ENCODE measurements at regions not wholly inside any gene's neighbourhood (a gene's known extent, or its start where the extent isn't known, plus 50 kb on each side); places are given as distances from the start of the nearest gene placed in this dataset.
A peak's percentile ranks its signal among the peaks of the same experiment; 100 is the strongest.
"Not testable (repeated sequence)": the region's sequence is repeated elsewhere in the genome, so short reads cannot be mapped to it uniquely, and the experiment has no call there.

GRCh38 chr3:15989419-15989818 is 185.1 kb upstream of the GALNT15 start:
- DNase-seq (ENCODE audit: low read depth) = peak; percentile 12

- DNase-seq (ENCODE audit: low read depth) = peak; percentile 59
Measured at GRCh38 chr3:15993660-15994059, 180.8 kb upstream of the GALNT15 start.

DNA sequence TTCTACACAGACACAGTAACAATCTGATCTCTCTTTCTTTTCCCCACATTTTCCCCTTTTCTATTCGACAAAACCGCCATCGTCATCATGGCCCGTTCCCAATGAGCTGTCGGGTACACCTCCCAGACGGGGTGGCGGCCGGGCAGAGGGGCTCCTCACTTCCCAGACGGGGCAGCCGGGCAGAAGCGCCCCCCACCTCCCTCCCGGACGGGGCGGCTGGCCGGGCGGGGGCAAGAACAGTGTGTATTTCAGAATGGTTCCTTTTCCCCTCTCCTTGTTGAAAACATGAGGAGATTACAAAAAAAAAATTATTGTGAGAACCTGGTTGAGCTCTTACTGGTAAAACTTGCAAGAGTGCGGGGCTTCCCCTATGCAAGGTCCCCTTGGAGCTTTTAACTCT is 178.0 kb upstream of the GALNT15 start:
- not testable (repeated sequence) for DNase-seq (ENCODE audit: low read depth)

DNA sequence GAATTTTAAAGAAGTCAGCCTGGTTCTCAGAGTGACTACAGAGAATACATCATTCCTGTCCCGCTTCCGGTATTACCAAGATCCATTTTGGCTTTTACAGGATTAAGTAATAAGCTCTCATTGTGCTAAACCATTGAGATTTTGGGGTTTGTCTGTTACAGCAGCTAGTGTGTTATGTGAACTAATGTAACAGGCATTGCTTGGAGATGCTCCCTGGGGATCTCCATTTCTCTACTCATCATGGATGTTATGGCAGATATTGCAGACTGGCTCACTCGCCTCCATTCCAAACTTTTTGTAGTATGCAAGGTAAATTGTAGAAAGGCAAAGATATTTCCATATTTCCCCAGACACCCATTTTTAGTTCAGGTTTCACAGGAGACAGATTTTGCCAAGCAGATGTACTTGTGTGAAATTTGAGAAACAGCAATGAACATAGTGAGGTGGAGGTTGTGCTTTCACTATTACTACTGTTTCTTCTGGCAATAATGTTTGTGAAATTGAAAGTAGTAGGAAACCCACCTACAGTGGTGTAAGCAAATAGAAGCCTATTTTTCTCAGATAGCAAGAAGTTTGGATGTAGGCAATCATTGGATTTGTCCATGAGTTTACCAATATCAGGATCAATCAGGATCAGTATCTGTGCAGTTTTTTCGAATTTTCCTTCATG is 177.1 kb upstream of the GALNT15 start:
- DNase-seq (ENCODE audit: low read depth) = no peak

DNA sequence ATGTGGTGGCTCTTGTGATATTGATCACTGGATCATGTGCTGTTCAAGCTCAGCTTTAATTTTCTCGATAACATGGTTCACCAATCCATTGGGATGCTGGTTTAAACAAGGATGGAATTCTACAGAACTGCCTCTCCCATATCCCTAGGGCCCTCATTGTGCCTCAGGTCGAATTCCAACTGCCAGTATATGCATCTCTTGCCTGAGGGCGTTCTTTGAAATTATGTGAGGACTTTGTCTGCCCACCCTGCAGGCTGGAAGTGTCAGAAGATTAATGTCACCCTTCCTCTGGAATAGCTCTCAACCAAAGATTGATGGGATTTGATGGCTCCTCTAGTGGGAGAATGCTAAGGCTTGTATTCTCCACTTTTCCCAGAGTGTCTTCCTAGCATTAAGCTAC is 175.6 kb upstream of the GALNT15 start:
- no peak for DNase-seq (ENCODE audit: low read depth)

- no peak for DNase-seq (ENCODE audit: low read depth)
Measured at GRCh38 chr3:16004812-16005211, 169.7 kb upstream of the GALNT15 start.

- DNase-seq (ENCODE audit: low read depth) = no peak
Measured at GRCh38 chr3:16011376-16011775, 163.1 kb upstream of the GALNT15 start.

GRCh38 chr3:16012086-16012485 is 162.4 kb upstream of the GALNT15 start:
- no peak for DNase-seq (ENCODE audit: low read depth)

GRCh38 chr3:16013568-16013967 is 160.9 kb upstream of the GALNT15 start:
- peak; percentile 17 for DNase-seq (ENCODE audit: low read depth)

DNA sequence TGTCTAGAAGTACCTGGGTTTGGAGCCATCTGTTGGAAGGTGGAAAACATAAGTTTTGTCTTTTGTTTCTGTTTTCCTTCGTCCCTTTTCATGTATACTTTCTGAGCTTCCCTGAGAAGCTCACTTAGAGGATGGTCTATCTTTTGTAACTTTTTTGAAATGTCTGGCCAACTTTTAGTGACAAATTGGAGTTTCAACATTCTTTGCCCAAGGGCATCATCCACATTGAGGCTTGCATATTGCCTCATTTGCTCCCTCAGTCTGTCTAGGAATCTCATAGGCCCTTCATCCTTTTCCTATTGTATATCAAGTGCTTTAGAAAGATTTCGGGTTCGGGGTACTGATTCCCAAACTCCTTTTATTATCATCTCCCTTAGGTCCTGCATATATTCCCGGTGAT is 152.7 kb upstream of the GALNT15 start:
- not testable (repeated sequence) for DNase-seq (ENCODE audit: low read depth)

DNA sequence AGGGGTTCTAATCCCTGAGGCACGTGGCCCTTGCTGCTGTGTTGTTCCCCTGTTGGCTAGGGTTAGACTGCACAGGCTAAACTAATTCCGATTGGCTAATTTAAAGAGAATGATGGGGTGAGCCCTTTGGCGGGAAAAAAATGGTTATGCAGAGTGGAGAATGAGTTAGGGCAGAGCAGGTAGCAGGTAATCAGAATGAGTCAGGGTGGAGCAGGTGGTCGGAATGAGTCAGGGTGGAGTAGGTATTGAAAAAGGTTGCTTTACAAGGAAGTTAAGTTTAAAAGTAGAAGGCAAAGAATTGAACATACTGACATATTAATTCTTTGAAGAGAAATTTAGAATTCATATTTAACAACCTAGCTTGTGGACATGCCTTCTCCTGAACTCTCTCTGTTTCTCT is 150.6 kb upstream of the GALNT15 start:
- not testable (repeated sequence) for DNase-seq (ENCODE audit: low read depth)

- DNase-seq (ENCODE audit: low read depth) = no peak
Measured at GRCh38 chr3:16024548-16024947, 149.9 kb upstream of the GALNT15 start.

DNA sequence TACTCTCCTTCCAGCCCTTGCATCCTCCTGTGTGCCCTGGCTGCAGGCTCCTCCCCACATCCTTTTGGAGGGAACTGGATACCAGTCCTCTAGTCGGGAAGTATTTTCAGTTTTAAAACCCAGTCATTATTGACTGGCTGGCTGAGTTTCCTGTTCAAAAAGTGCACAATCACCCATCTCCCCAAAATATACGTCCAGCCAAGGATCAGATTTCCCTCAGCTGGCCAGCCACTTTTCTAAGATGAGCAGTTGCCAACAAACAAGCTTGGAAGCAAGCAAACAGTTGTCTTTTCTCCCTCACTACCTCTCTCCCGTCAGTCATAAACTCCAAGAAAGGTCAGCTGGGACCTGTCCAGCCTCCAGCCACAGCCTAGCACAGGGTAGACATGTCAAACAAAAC is 147.7 kb upstream of the GALNT15 start:
- no peak for DNase-seq (ENCODE audit: low read depth)

DNA sequence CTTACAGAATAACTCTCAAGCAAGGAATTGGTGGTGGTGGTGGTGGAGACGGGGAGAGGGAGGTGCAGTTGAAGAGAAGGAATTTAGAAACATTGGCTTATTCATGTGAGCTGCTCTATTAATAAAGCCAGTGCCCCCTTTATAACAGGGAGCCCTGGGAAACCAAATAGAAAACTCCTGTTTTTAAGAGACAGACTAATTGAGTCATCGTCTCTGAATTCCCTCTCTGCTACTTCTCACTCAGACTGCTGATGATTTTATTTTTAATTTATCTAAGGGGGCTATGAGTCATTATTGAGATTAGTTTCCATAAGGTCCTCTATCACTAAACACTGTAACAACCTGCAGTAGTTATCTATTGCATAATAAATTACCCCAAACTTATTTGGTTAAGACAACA is 145.9 kb upstream of the GALNT15 start:
- DNase-seq (ENCODE audit: low read depth) = peak; percentile 60

GRCh38 chr3:16030342-16030741 is 144.1 kb upstream of the GALNT15 start:
- no peak for DNase-seq (ENCODE audit: low read depth)

GRCh38 chr3:16031434-16031833 is 143.0 kb upstream of the GALNT15 start:
- no peak for DNase-seq (ENCODE audit: low read depth)

- peak; percentile 21 for DNase-seq (ENCODE audit: low read depth)
Measured at GRCh38 chr3:16033889-16034687, 140.4 kb upstream of the GALNT15 start.

GRCh38 chr3:16040991-16041390 is 133.5 kb upstream of the GALNT15 start:
- DNase-seq (ENCODE audit: low read depth) = no peak

DNA sequence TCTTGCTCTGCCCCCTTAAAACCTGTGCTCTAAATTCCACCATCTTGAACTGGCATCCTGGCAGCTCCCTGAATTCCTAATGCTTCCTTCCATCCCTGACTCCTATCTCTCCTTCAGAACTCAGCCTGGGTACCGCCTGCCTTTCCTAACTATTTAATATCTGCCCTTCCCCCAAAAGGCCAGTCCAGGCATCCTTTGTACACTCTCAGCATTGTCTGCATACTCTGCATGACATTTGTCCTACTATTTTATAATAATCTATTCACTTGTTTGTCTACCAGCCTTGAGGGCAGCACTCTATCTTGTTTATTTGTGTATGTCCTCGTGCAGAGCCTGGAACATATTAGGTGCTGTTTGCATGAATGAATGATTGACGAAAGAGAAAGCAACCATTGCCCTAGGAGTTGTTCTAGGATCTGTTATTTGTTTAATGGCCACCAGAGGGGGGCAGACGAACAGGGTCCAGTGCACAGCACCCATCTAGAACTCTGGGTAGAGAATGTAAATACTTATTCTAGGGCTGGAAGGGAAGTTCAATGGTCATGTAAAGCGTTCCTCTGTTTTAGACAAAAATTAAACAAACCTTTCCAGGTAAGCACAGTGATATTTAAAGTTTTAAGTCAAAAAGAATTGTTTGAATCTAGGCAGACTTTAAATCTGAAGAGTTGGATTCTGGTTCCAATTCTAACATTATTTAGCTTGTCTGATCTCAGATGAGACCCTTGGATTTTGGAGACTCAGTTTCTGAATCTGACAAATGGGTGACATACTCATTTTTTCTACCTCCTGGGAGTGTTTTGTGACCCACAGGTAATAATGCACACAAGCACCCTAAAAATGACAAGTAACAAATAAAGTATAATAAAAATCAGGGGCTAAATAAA is 125.8 kb upstream of the GALNT15 start:
- peak; percentile 74 for DNase-seq (ENCODE audit: low read depth)

GRCh38 chr3:16050641-16051467 is 123.6 kb upstream of the GALNT15 start:
- DNase-seq (ENCODE audit: low read depth) = no peak

DNA sequence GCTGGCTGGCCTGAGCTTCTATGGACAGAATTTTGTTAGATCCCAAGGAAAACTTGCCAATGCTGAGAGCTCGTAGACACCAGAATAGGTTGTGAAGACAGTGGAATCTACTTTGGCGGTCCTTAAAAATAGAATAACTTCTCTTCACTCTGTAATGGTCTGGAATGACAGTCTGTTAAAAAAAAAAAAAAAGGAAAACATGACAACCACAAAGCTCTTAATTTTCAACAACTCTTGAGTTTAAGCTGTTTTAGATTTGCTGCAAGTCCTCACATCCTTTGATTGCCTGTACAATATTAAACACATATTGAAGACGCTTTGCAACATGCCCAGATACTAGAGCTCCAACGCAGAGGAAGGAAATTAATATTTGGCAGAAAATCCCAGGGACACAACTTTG is 122.8 kb upstream of the GALNT15 start:
- no peak for DNase-seq (ENCODE audit: low read depth)

- no peak for DNase-seq (ENCODE audit: low read depth)
Measured at GRCh38 chr3:16052964-16053363, 121.5 kb upstream of the GALNT15 start.

Measured in amniotic epithelial cell (primary cell).